DMS53 (cell line): ENCODE measurements at regions not wholly inside any gene's neighbourhood (a gene's known extent, or its start where the extent isn't known, plus 50 kb on each side); places are given as distances from the start of the nearest gene placed in this dataset.

Experiments used
- DNase-seq: peaks from one replicate; lab custom pipeline; 2025; lab: John Stamatoyannopoulos, UW

GRCh38 chr6:99868074-99868702, 125.8 kb downstream of the MCHR2 start:
- peak; percentile 80 for DNase-seq
